SK-N-SH (cell line): ENCODE measurements at regions not wholly inside any gene's neighbourhood (a gene's known extent, or its start where the extent isn't known, plus 50 kb on each side); places are given as distances from the start of the nearest gene placed in this dataset.

ENCODE experiments used
- CTCF ChIA-PET: fragments of 300-600, 350-600 bp; formaldehyde crosslinking; extraction: SDS; loops from one replicate; lab custom pipeline; 2021; lab: Yijun Ruan, JAX
- POLR2A ChIA-PET: fragments of 350-600 bp; sonication (Branson Sonifier 250); formaldehyde crosslinking; extraction: SDS; loops from one replicate; lab custom pipeline; 2020; ENCODE audit warnings: antibody characterized with exemption, inconsistent platforms; lab: Yijun Ruan, JAX
- DNase-seq: peaks from one replicate; pipeline ENCODE4 v3.0.0; 2012
- H2AFZ ChIP-seq: fragments of 200-600 bp; sonication (generic); 2 replicates; pipeline ENCODE4 v1.8.1; 2016; ENCODE audit warnings: antibody characterized with exemption, mild to moderate bottlenecking, low read depth
- H3F3A ChIP-seq: fragments of 200-600 bp; sonication (generic); replicated peaks from 2 replicates; pipeline ENCODE3; 2016; ENCODE audit warnings: antibody characterized with exemption, mild to moderate bottlenecking; ENCODE audit not compliant: insufficient read depth
- H3K27ac ChIP-seq, 2 experiments: fragments of 200-500 bp in 1 of 2; fragments of 200-600 bp in 1 of 2; sonication (Bioruptor generic) in 1 of 2; sonication (generic), shearing (Covaris generic) in 1 of 2; 2 replicates each; pipeline versions ENCODE4 v1.5.1 to v1.6.1; 2014 to 2016; ENCODE audit warnings: low read depth in 2 of 2, inconsistent platforms in 1 of 2, low read length in 1 of 2, mild to moderate bottlenecking in 1 of 2, mixed read lengths in 1 of 2
- H3K27me3 ChIP-seq: fragments of 200-600 bp; sonication (generic), shearing (Covaris generic); 2 replicates; pipeline ENCODE4 v1.6.1; 2016; ENCODE audit warnings: mixed run types; ENCODE audit not compliant: insufficient read depth
- H3K36me3 ChIP-seq, 2 experiments: fragments of 200-500 bp in 1 of 2; fragments of 200-600 bp in 1 of 2; sonication (Bioruptor generic) in 1 of 2; sonication (generic) in 1 of 2; replicated peaks in 1 of 2; 2 replicates each; pipeline versions ENCODE3 to v1.5.1; 2014 to 2016; ENCODE audit warnings: low read length in 1 of 2, mild to moderate bottlenecking in 1 of 2; ENCODE audit not compliant: insufficient read depth in 2 of 2, control insufficient read depth in 1 of 2
- H3K4me1 ChIP-seq, 2 experiments: fragments of 200-500 bp in 1 of 2; fragments of 200-600 bp in 1 of 2; sonication (Bioruptor generic) in 1 of 2; sonication (generic), shearing (Covaris generic) in 1 of 2; 2 replicates each; pipeline versions ENCODE4 v1.5.1 to v1.6.1; 2014 to 2016; ENCODE audit warnings: low read depth in 1 of 2, low read length in 1 of 2, mixed run types in 1 of 2; ENCODE audit not compliant: insufficient read depth in 2 of 2, control insufficient read depth in 1 of 2
- H3K4me2 ChIP-seq: fragments of 200-600 bp; sonication (generic), shearing (Covaris generic); 2 replicates; pipeline ENCODE4 v1.6.1; 2017; ENCODE audit warnings: mixed run types
- H3K4me3 ChIP-seq, 2 experiments: fragments of 200-500 bp in 1 of 2; fragments of 200-600 bp in 1 of 2; sonication (Bioruptor generic) in 1 of 2; sonication (generic), shearing (Covaris generic) in 1 of 2; 2 replicates each; pipeline versions ENCODE4 v1.5.1 to v1.8.1; 2014 to 2016; ENCODE audit warnings: low read depth in 2 of 2, inconsistent platforms in 1 of 2, low read length in 1 of 2, mild to moderate bottlenecking in 1 of 2, mixed read lengths in 1 of 2, moderate library complexity in 1 of 2
- H3K79me2 ChIP-seq: fragments of 200-600 bp; sonication (generic); 2 replicates; pipeline ENCODE4 v1.8.1; 2017; ENCODE audit warnings: mild to moderate bottlenecking; ENCODE audit not compliant: insufficient read depth
- H3K9ac ChIP-seq: fragments of 200-600 bp; sonication (generic); 2 replicates; pipeline ENCODE4 v1.6.1; 2017; ENCODE audit warnings: mixed run types
- H3K9me2 ChIP-seq: fragments of 200-600 bp; sonication (generic); 2 replicates; pipeline ENCODE4 v1.6.1; 2017; ENCODE audit warnings: mixed run types
- H3K9me3 ChIP-seq: fragments of 200-600 bp; sonication (generic); 2 replicates; pipeline ENCODE4 v1.6.1; 2017; ENCODE audit warnings: mixed run types, mild to moderate bottlenecking, moderate library complexity
- H4K20me1 ChIP-seq: fragments of 200-600 bp; sonication (generic); 2 replicates; pipeline ENCODE4 v1.6.1; 2017; ENCODE audit warnings: mild to moderate bottlenecking, mixed run types; ENCODE audit not compliant: insufficient read depth
- FOXM1 ChIP-seq: IDR thresholded peaks from 2 replicates; pipeline ENCODE4 v1.4.0; 2012; ENCODE audit warnings: low read depth, mild to moderate bottlenecking
- IRF3 ChIP-seq: fragments of 150-350 bp; IDR thresholded peaks from 2 replicates; pipeline ENCODE4 v1.6.1; 2016; ENCODE audit warnings: mild to moderate bottlenecking, low read depth, low read length
- JUND ChIP-seq: IDR thresholded peaks from 2 replicates; pipeline ENCODE4 v1.4.0; 2012
- NFIC ChIP-seq: IDR thresholded peaks from 2 replicates; pipeline ENCODE4 v1.4.0; 2012; ENCODE audit warnings: borderline replicate concordance
- POLR2AphosphoS5 ChIP-seq: IDR thresholded peaks from 2 replicates; pipeline ENCODE4 v1.6.1; 2012; ENCODE audit warnings: low read depth, low read length
- RAD21 ChIP-seq: IDR thresholded peaks from 2 replicates; pipeline ENCODE4 v1.6.1; 2012; ENCODE audit warnings: mild to moderate bottlenecking, low read length
- RCOR1 ChIP-seq: fragments of 150-350 bp; IDR thresholded peaks from 2 replicates; pipeline ENCODE4 v1.6.1; 2017; ENCODE audit warnings: antibody characterized with exemption, low read length
- REST ChIP-seq: IDR thresholded peaks from 2 replicates; pipeline ENCODE4 v1.6.1; 2012; ENCODE audit warnings: mild to moderate bottlenecking, low read depth, low read length, moderate library complexity
- RFX5 ChIP-seq: IDR thresholded peaks from 2 replicates; pipeline ENCODE4 v1.6.1; 2012; ENCODE audit warnings: mild to moderate bottlenecking, improper control_type of control experiment, low read length
- SIN3A ChIP-seq: IDR thresholded peaks from 2 replicates; pipeline ENCODE4 v1.6.1; 2012; ENCODE audit warnings: low read depth, mild to moderate bottlenecking, low read length, moderate library complexity, borderline replicate concordance
- TCF12 ChIP-seq: IDR thresholded peaks from 2 replicates; pipeline ENCODE4 v1.4.0; 2012
- TEAD4 ChIP-seq: IDR thresholded peaks from 2 replicates; pipeline ENCODE4 v1.4.0; 2012; ENCODE audit warnings: mild to moderate bottlenecking, borderline replicate concordance; ENCODE audit not compliant: insufficient read depth
- YY1 ChIP-seq: IDR thresholded peaks from 2 replicates; pipeline ENCODE4 v1.4.0; 2012; ENCODE audit warnings: low read depth, mild to moderate bottlenecking
- ZBTB33 ChIP-seq: IDR thresholded peaks from 2 replicates; pipeline ENCODE4 v1.4.0; 2012; ENCODE audit warnings: low read depth, borderline replicate concordance
- WGBS: methylation state at CpG from one replicate; pipeline ENCODE4 v1.1.6; 2017; ENCODE audit warnings: low lambda C conversion rate; 5-methylcytosine and 5-hydroxymethylcytosine counted together

GRCh38 chr6:145548933-145549648, 186.2 kb downstream of the EPM2A start:
- no peak for DNase-seq
- TF ChIP-seq JUND (no peak), IRF3 (no peak), TCF12 (no peak), SIN3A (no peak), RFX5 (no peak), POLR2AphosphoS5 (no peak), REST (no peak), RAD21 (no peak), YY1 (no peak), FOXM1 (no peak)
- Histone ChIP-seq H3K4me3 (no peak overlapping the region), H3K9me3 (no peaks in the 10 kb centered on the region), H3K4me2 (no peak overlapping the region), H3F3A (no peaks in the 10 kb centered on the region), H2AFZ (no peak overlapping the region), H3K79me2 (no peaks in the 10 kb centered on the region), H3K36me3 (no peaks in the 10 kb centered on the region), H3K27me3 (no peaks in the 10 kb centered on the region), H3K4me1 (peaks cover 0 to under 1% of the 10 kb centered on the region in 2 experiments; a peak in 1 of 4 replicates), H4K20me1 (no peaks in the 10 kb centered on the region), H3K9me2 (no peaks in the 10 kb centered on the region), H3K9ac (no peak overlapping the region), H3K27ac (no peak overlapping the region)
- 37% methylated on average over 3 of the region's 3 CpGs for WGBS
- ChIA-PET POLR2A (no interaction called here), CTCF (no interaction called here)

- H3K36me3 ChIP-seq: no peaks in the 10 kb centered on the region
- DNase-seq: no peak
- TF ChIP-seq REST (no peak), RCOR1 (no peak), ZBTB33 (no peak), TEAD4 (no peak), YY1 (no peak), IRF3 (no peak), TCF12 (no peak), NFIC (no peak)
- no peak overlapping the region for H3K4me2 ChIP-seq
- H4K20me1 ChIP-seq: no peaks in the 10 kb centered on the region
- no peaks in the 10 kb centered on the region for H3F3A ChIP-seq
- H3K4me1 ChIP-seq: peaks cover 0 to 3% of the 10 kb centered on the region in 2 experiments; a peak in 1 of 4 replicates
- H3K9me3 ChIP-seq: no peaks in the 10 kb centered on the region
- no peaks in the 10 kb centered on the region for H3K79me2 ChIP-seq
- no peaks in the 10 kb centered on the region for H3K9me2 ChIP-seq
- H3K4me3 ChIP-seq: no peak overlapping the region
- H3K9ac ChIP-seq: no peak overlapping the region
- no peak overlapping the region for H3K27ac ChIP-seq
- ChIA-PET CTCF (no interaction called here), POLR2A (no interaction called here)
- no peaks in the 10 kb centered on the region for H3K27me3 ChIP-seq
- H2AFZ ChIP-seq: no peak overlapping the region
These were observed 184.2 kb downstream of the EPM2A start for GRCh38 chr6:145551164-145551563.
